ENCODE measurements at regions not wholly inside any gene's neighbourhood (a gene's known extent, or its start where the extent isn't known, plus 50 kb on each side); places are given as distances from the start of the nearest gene placed in this dataset.

GRCh38 chr4:137644201-137644600 is 111.9 kb upstream of the PCDH18 start:
- no peak for TF ChIP-seq CTCF (conservative IDR thresholded peaks at IDR 0.05)
- TF ChIP-seq ZFX (IDR thresholded peaks at IDR 0.05): no peak
